ENCODE measurements at regions not wholly inside any gene's neighbourhood (a gene's known extent, or its start where the extent isn't known, plus 50 kb on each side); places are given as distances from the start of the nearest gene placed in this dataset.

GRCh38 chr19:34118879-34119748 is 53.2 kb upstream of the LSM14A start:
- no peak for TF ChIP-seq CTCF (conservative IDR thresholded peaks at IDR 0.05; ENCODE audit: low read depth in 2 of 2)
- TF ChIP-seq CREB1 (CRISPR knock-in tag; IDR thresholded peaks at IDR 0.05; ENCODE audit: low read depth) = no peak
- TF ChIP-seq POLR2AphosphoS5 (IDR thresholded peaks at IDR 0.05; ENCODE audit: low read depth) = no peak
- TF ChIP-seq, protein P1, sequence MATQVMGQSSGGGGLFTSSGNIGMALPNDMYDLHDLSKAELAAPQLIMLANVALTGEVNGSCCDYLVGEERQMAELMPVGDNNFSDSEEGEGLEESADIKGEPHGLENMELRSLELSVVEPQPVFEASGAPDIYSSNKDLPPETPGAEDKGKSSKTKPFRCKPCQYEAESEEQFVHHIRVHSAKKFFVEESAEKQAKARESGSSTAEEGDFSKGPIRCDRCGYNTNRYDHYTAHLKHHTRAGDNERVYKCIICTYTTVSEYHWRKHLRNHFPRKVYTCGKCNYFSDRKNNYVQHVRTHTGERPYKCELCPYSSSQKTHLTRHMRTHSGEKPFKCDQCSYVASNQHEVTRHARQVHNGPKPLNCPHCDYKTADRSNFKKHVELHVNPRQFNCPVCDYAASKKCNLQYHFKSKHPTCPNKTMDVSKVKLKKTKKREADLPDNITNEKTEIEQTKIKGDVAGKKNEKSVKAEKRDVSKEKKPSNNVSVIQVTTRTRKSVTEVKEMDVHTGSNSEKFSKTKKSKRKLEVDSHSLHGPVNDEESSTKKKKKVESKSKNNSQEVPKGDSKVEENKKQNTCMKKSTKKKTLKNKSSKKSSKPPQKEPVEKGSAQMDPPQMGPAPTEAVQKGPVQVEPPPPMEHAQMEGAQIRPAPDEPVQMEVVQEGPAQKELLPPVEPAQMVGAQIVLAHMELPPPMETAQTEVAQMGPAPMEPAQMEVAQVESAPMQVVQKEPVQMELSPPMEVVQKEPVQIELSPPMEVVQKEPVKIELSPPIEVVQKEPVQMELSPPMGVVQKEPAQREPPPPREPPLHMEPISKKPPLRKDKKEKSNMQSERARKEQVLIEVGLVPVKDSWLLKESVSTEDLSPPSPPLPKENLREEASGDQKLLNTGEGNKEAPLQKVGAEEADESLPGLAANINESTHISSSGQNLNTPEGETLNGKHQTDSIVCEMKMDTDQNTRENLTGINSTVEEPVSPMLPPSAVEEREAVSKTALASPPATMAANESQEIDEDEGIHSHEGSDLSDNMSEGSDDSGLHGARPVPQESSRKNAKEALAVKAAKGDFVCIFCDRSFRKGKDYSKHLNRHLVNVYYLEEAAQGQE (IDR thresholded peaks at IDR 0.05; ENCODE audit: unreplicated experiment) = no peak
- TF ChIP-seq NANOG (IDR thresholded peaks at IDR 0.05; ENCODE audit: borderline replicate concordance) = no peak
- no peak for TF ChIP-seq EZH2 (IDR thresholded peaks at IDR 0.05; ENCODE audit: low read depth, unreplicated experiment)

All from GM23338 (cell line).